Mammary epithelial cell (primary cell): ENCODE measurements at regions not wholly inside any gene's neighbourhood (a gene's known extent, or its start where the extent isn't known, plus 50 kb on each side); places are given as distances from the start of the nearest gene placed in this dataset.

Source experiments
- EZH2 ChIP-seq: IDR thresholded peaks from 2 replicates; pipeline ENCODE4 v1.6.1; 2012; ENCODE audit warnings: low read length, inconsistent platforms, borderline replicate concordance
- TF ChIP-seq, protein P1 (sequence below), 2 donors: IDR thresholded peaks in 1 of 2; conservative IDR thresholded peaks in 1 of 2; 2 replicates each; pipeline ENCODE4 v1.5.1; 2011 to 2012; ENCODE audit warnings: inconsistent platforms in 2 of 2, low read length in 2 of 2, mild to moderate bottlenecking in 2 of 2, control low read depth in 1 of 2, low read depth in 1 of 2; ENCODE audit not compliant: insufficient read depth in 1 of 2; ENCODE audit errors: extremely low read depth in 1 of 2

DNA sequence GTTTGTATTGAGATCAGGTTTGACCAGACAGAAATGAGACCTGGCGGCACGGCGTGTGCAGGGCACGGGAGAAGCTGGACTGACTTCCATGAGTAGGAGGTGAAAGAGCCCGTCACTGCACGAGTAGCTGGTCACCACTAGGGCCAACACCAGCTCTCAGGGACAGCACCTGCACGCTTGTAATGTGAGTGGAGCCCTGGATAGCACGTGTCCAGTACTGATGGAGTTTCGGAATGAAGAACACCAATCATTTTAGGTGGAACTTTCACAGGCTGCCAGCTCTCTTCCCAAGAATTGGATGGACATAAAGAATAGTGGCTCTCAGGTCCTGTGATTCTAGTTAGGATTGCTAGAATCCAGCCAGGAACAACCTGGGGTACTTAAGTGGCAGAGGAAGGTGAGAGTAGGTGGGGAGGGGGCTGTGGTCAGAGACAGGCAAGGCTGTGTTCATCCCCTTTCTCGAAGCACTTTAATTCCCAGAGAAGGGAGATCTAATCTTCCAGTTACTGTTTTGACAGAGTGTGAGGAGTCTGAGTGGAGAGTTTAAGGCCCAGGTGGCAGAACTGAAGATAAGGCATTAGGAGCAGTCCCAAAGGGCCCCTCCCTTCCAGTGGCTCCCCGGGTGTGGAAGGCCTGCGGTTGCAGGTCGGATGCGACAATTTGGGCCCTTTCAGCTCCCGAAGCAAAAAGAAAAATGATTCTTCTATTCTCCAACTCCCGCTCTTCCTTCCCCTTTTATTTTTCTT, 314.8 kb downstream of the QKI start:
- TF ChIP-seq, protein P1, sequence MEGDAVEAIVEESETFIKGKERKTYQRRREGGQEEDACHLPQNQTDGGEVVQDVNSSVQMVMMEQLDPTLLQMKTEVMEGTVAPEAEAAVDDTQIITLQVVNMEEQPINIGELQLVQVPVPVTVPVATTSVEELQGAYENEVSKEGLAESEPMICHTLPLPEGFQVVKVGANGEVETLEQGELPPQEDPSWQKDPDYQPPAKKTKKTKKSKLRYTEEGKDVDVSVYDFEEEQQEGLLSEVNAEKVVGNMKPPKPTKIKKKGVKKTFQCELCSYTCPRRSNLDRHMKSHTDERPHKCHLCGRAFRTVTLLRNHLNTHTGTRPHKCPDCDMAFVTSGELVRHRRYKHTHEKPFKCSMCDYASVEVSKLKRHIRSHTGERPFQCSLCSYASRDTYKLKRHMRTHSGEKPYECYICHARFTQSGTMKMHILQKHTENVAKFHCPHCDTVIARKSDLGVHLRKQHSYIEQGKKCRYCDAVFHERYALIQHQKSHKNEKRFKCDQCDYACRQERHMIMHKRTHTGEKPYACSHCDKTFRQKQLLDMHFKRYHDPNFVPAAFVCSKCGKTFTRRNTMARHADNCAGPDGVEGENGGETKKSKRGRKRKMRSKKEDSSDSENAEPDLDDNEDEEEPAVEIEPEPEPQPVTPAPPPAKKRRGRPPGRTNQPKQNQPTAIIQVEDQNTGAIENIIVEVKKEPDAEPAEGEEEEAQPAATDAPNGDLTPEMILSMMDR (conservative IDR thresholded peaks at IDR 0.05 in 1 of 2, IDR thresholded peaks at IDR 0.05 in 1 of 2; ENCODE audit: extremely low read depth in 1 of 2, insufficient read depth in 1 of 2, low read depth in 1 of 2, low read length in 2 of 2) = no peak
- no peak for TF ChIP-seq EZH2
